ENCODE measurements at regions not wholly inside any gene's neighbourhood (a gene's known extent, or its start where the extent isn't known, plus 50 kb on each side); places are given as distances from the start of the nearest gene placed in this dataset.

GRCh38 chr4:148589182-148589581 is 147.0 kb upstream of the NR3C2 start:
- Histone ChIP-seq H3K4me2 (ENCODE audit: low read length) (no peak overlapping the region), H3K36me3 (ENCODE audit: low read depth, low read length) (no peaks in the 10 kb centered on the region), H2AFZ (ENCODE audit: low read length) (no peak overlapping the region), H3K4me3 (ENCODE audit: low read length) (no peak overlapping the region), H3K9me3 (ENCODE audit: low read length) (no peaks in the 10 kb centered on the region), H3K9ac (ENCODE audit: low read length) (no peak overlapping the region), H3K27ac (ENCODE audit: low read length) (no peak overlapping the region), H3K4me1 (ENCODE audit: insufficient read depth, low read length) (no peaks in the 10 kb centered on the region), H3K9me2 (replicated peaks; ENCODE audit: low read length) (no peaks in the 10 kb centered on the region), H3F3A (ENCODE audit: low read length, unreplicated experiment) (no peaks in the 10 kb centered on the region), H4K20me1 (ENCODE audit: low read length) (no peaks in the 10 kb centered on the region), H3K27me3 (ENCODE audit: low read length) (no peaks in the 10 kb centered on the region), H3K79me2 (ENCODE audit: low read length) (no peaks in the 10 kb centered on the region)
- TF ChIP-seq CTCF (conservative IDR thresholded peaks at IDR 0.05; ENCODE audit: low read depth, low read length) (no peak), EZH2phosphoT487 (IDR thresholded peaks at IDR 0.05; ENCODE audit: borderline replicate concordance, low read length) (no peak), EZH2 (IDR thresholded peaks at IDR 0.05; ENCODE audit: low read length, unreplicated experiment) (no peak)
- ChIA-PET CTCF (no interaction called here), POLR2A (ENCODE audit: unreplicated experiment) (no interaction called here)
- intact Hi-C loops (cut with micrococcal nuclease) = no loop called here
- no peak for DNase-seq
- BruUV-seq (replicated peaks) = no TSS peak
- no peak for ATAC-seq

- no peaks in the 10 kb centered on the region for H3K36me3 ChIP-seq (ENCODE audit: low read depth, low read length)
- no peaks in the 10 kb centered on the region for H3K4me1 ChIP-seq (ENCODE audit: insufficient read depth, low read length)
- no peak overlapping the region for H3K4me2 ChIP-seq (ENCODE audit: low read length)
- intact Hi-C loops (cut with micrococcal nuclease) = no loop called here
- ATAC-seq (no peak), DNase-seq (no peak)
- H3K27ac ChIP-seq (ENCODE audit: low read length) = no peak overlapping the region
- no peak overlapping the region for H3K9ac ChIP-seq (ENCODE audit: low read length)
- no TSS peak for BruUV-seq (replicated peaks)
- no peak for TF ChIP-seq CTCF (conservative IDR thresholded peaks at IDR 0.05; ENCODE audit: low read depth, low read length)
- TF ChIP-seq EZH2 (IDR thresholded peaks at IDR 0.05; ENCODE audit: low read length, unreplicated experiment) = no peak
- no peak for TF ChIP-seq EZH2phosphoT487 (IDR thresholded peaks at IDR 0.05; ENCODE audit: borderline replicate concordance, low read length)
- no peaks in the 10 kb centered on the region for H3K9me3 ChIP-seq (ENCODE audit: low read length)
- no peak overlapping the region for H3K4me3 ChIP-seq (ENCODE audit: low read length)
- no peaks in the 10 kb centered on the region for H3K9me2 ChIP-seq (replicated peaks; ENCODE audit: low read length)
- H4K20me1 ChIP-seq (ENCODE audit: low read length) = no peaks in the 10 kb centered on the region
- POLR2A ChIA-PET (ENCODE audit: unreplicated experiment) = no interaction called here
- no peaks in the 10 kb centered on the region for H3F3A ChIP-seq (ENCODE audit: low read length, unreplicated experiment)
- H3K27me3 ChIP-seq (ENCODE audit: low read length) = no peaks in the 10 kb centered on the region
- CTCF ChIA-PET = no interaction called here
- no peak overlapping the region for H2AFZ ChIP-seq (ENCODE audit: low read length)
- H3K79me2 ChIP-seq (ENCODE audit: low read length) = no peaks in the 10 kb centered on the region
Measured at GRCh38 chr4:148575577-148575976, 133.4 kb upstream of the NR3C2 start.

GRCh38 chr4:148574911-148575310 is 132.7 kb upstream of the NR3C2 start:
- H3K27ac ChIP-seq (ENCODE audit: low read length) = no peak overlapping the region
- H3K9me2 ChIP-seq (replicated peaks; ENCODE audit: low read length) = no peaks in the 10 kb centered on the region
- DNase-seq = no peak
- no peaks in the 10 kb centered on the region for H3K4me1 ChIP-seq (ENCODE audit: insufficient read depth, low read length)
- no peak overlapping the region for H2AFZ ChIP-seq (ENCODE audit: low read length)
- H4K20me1 ChIP-seq (ENCODE audit: low read length) = no peaks in the 10 kb centered on the region
- H3K36me3 ChIP-seq (ENCODE audit: low read depth, low read length) = no peaks in the 10 kb centered on the region
- CTCF ChIA-PET = no interaction called here
- TF ChIP-seq EZH2phosphoT487 (IDR thresholded peaks at IDR 0.05; ENCODE audit: borderline replicate concordance, low read length) (no peak), CTCF (conservative IDR thresholded peaks at IDR 0.05; ENCODE audit: low read depth, low read length) (no peak), EZH2 (IDR thresholded peaks at IDR 0.05; ENCODE audit: low read length, unreplicated experiment) (no peak)
- H3F3A ChIP-seq (ENCODE audit: low read length, unreplicated experiment) = no peaks in the 10 kb centered on the region
- H3K79me2 ChIP-seq (ENCODE audit: low read length) = no peaks in the 10 kb centered on the region
- H3K9ac ChIP-seq (ENCODE audit: low read length) = no peak overlapping the region
- POLR2A ChIA-PET (ENCODE audit: unreplicated experiment) = no interaction called here
- no peaks in the 10 kb centered on the region for H3K27me3 ChIP-seq (ENCODE audit: low read length)
- no peaks in the 10 kb centered on the region for H3K9me3 ChIP-seq (ENCODE audit: low read length)
- BruUV-seq (replicated peaks) = no TSS peak
- no peak for ATAC-seq
- H3K4me3 ChIP-seq (ENCODE audit: low read length) = no peak overlapping the region
- no peak overlapping the region for H3K4me2 ChIP-seq (ENCODE audit: low read length)
- intact Hi-C loops (cut with micrococcal nuclease) = no loop called here

All from PC-3 (cell line).